ENCODE measurements at regions not wholly inside any gene's neighbourhood (a gene's known extent, or its start where the extent isn't known, plus 50 kb on each side); places are given as distances from the start of the nearest gene placed in this dataset.
"Not testable (repeated sequence)": the region's sequence is repeated elsewhere in the genome, so short reads cannot be mapped to it uniquely, and the experiment has no call there.

DNA sequence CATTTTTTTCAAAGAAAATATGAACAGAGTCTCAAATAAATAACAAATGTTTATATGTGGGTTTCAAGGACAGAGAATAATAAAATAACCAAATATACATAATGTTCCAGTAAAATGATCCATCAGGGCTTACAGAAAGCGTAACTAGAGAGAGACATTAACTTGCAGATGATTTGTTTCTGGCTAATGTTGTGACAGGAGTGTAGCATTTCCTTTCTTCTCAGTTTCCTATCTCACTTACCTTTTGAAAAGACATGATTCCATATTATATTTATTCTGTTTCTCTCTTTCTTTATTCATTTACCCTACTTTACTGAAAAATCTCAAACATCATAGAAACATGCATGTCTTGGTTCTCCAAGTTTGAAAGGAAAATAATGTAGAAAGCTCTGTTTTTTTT lies 451.3 kb upstream of the CDH9 start:
- no peak for DNase-seq

DNA sequence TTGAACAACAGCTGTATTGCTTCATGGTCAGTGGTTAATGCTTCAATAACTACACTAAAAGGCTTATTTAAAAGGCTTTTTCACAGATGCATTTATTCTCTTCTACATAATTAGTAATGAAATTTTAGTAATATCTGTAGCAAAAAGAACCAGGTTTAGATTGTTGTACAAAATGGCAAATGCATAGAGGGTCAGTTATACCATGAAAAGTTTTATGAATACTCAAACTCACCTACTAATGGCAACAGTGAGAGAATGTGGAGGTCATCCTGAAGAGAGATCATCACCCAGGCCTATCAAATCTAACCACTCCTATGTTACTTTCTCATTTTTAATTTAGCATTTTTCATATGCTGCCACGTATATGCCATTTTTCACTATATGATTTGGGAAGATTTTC lies 444.3 kb upstream of the CDH9 start:
- no peak for DNase-seq

DNA sequence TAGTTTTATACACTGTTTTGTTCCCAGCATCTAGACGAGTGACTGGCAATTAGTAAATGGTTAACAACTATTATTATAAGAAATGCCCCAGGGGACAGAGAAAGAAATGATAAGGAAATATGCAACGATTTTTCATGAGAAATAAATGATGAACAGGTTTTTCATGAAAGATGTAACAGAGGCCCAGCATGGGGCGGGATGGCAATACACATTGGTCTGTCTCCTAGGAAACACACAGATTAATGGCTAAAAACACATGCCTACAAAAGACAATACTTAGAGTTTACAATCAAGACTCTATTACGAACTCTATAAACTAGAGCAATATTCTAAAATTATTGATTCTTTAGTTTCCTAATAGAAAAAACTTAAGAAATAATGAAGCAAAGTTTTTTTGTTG lies 441.5 kb upstream of the CDH9 start:
- no peak for DNase-seq

DNA sequence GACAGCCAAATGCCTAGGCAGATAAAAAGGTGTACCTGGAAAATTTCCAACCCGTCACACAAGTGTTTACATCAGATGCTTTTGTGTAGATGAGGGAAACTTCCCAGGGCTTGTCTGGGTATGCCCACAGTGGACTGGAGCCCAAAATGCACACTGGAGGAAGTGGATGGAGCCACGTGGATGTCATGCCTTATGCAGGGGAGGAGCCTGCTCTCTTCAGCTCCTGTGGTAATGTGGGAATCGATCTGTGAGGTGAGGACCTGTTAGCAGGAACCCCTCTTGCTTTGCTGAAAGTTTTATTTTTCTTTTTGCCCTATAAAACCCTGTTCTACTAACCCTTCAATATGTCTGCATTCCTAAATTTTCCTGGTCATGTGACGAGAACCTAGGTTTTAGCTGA lies 439.2 kb upstream of the CDH9 start:
- DNase-seq, result no peak

DNA sequence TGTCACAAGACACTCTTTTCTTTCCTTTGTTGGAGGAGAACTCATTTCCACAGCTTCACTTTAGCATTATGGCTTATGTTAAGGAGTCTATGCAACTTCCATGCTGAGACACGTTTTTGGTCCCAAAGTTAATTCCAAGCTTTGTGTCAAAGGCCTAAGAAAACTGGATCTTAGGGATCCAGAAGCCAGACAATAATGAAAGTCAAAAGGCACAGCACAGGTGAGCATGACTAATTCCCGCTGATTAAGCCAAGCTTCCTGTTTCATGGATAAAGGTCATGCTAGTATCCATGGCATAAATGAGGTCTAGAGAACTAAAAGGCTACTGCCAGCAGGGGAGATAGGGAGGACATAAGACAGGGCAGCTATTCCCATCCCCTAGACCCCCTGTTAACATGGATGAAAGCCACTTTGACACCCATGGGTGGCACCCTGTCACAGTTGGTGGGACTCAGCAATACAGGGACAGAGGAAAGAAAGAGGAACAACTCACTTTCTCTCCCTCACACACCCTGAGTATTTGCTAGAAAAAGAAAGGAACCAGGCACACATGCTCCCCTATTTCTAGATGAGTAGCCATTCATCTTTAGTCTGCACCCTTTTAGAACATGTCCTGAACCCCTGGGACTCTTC lies 438.1 kb upstream of the CDH9 start:
- DNase-seq, result no peak

DNA sequence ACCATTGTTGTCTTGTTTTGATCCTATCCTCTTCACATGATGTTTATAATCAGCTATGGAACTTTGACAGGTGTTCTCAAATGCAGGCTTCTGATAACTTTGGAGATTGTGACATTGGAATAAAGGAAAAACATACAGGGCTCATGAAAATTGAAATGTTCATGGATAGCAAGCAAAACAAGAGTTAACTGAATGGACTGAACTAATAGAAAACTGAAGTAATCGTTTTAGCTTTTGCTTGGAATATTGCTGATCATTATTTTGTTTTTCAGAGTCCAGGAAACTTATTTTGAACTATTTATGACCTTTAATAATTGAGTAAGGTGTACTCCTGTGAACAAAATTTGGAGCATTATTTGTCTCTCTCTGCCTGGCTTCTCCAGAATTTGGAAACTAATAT lies 436.7 kb upstream of the CDH9 start:
- no peak for DNase-seq

DNA sequence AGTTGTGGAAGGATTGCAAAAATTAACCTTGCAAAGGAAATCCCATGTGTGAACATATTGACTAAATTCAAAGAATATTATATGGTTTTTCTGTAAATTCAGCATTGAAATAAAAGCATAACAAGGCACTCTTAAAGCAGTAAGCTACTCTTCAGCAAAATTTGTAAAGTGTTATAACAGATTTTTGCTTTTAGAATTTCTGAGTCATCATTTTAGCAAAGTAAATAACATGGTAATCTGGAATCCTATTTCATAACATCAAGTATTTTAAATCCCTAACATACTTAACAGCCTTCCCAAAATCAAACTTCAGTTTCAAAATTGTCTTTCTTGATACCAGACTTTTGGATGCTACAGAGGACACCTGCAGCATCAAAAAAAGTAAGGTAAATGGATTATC lies 436.0 kb upstream of the CDH9 start:
- no peak for DNase-seq

DNA sequence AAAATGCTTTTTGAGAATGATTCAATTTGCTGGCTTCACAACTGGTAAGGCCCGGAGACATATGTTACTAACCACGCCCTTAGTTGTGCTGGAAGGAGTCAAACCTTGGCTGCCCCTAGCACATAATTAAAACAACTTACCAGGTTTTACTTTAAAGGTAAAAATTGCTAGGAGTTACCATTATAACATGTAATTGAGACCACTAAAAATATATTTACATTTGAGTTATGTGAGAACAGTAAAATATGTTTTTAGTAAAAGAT lies 435.6 kb upstream of the CDH9 start:
- no peak for DNase-seq

DNA sequence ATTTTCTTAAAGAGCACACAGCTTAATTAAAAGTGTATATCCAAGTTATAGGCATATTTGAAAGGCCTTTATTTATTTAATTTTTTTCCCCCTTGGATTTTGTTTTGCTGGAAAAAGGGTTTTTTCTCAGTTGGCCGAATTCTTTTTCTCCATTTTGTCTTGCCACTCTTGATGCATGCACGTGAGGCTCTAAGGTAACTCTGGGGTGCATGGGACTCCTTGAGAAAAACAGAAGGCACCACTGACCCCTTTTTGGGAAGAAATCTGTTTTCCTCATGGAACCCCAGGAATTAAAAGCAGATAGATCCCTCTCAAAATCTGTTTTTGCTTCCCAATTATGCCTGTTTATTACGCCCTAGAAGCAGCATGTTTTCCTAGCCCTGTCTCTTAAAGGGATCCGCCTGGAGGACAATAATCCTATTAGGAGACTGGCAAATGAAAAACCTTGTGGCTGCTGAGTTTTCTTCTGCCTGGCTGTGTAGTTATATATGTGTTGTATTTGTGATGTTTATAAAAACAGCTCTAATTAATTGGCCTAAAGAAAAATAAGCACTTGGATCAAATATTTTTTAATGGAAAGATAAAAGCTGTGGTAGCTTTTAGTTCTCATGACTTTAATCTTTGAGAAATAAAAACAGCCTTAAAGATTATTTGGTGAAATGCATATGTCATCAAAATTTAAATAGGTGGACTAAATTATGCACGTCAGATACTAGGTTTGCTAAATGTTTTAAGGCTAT lies 435.1 kb upstream of the CDH9 start:
- no peak for DNase-seq

DNA sequence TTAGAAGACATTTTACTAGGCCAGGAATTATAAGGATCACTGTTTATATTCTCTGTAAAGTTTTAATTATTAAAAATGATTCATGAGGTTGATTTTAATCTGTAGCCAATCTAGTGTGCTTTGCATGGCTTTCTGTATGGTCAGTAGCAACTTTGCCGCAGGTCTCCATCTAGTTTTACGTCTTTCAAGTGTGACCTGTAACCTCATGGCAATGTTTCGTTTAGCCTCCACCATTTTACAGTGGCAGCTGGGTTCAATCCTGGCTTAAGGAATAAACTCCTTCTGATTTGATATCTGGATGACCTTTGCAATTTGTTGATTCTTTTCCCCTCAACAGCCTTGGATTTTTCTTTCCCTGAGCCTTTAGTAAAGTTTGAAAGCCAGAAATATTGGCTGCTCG lies 434.5 kb upstream of the CDH9 start:
- no peak for DNase-seq

DNA sequence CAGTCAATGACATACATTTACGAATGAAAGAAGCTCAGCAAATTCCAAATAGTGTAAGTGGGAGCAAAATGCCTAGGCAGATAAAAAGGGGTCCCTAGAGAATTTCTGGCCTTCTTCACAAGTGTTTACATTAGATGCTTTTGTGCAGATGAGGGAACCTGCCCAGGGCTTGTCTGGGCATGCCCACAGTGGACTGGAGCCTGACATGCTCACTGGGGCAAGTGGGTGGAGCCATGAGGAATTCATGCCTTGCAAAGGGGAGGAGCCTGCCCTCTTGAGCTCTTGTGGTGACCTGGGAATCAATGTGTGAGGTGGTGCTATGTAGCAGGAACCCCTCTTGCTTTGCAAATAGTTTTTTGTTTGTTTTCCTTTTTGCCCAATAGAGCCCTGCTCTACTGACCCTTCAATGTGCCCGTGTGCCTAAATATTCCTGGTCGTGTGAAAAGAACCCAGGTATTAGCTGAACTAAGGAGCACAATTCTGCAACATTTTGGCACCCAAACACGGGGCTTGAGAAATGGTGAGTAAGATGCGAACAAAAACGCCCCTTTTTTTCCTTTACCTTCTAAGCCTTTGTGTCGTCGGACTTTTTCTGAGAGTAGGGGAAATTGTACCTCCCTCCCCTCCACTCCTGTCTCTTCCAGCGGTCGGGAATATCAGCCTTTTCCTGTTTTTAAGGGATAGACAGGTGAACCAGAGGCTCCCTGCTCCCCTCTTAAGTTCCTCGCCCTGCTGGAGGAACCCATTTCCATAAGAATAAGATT lies 433.8 kb upstream of the CDH9 start:
- no peak for DNase-seq

DNA sequence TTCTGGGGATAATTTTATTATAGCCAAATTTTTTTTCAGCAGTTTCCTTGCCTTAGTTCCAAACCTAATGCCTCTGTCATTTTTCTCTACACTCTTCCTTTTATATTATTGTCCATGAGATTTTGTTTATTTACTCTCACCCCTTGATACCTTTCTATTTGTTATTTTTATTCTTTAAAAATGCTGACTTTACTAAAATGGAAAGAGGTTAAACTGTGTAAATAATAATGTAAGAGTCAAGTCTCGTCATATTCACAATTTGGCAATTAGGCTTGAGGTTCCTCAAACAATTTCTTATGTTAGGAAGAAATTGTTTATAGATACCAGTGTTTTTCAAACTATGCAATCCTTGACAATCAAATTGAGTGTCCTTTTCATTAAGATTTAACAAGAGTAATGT lies 428.6 kb upstream of the CDH9 start:
- DNase-seq, result no peak

DNA sequence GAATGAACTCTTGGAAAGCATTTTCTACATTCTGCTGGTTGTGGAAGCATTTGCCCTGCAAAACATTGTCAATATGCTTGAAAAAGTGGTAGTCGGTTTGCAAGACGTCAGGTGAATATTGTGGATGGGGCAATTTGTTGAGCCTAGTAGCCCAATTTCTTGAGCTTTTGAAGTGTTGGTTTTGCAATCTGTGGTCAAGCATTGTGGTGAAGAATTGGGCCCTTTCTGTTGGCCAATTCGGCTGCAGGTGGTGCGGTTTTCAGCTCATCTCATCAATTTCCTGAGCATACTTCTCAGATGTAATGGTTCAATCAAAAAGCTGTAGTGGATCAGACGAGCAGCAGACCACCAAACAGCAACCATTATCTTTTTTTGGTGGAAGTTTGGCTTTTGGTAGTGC lies 426.8 kb upstream of the CDH9 start:
- DNase-seq, result no peak

DNA sequence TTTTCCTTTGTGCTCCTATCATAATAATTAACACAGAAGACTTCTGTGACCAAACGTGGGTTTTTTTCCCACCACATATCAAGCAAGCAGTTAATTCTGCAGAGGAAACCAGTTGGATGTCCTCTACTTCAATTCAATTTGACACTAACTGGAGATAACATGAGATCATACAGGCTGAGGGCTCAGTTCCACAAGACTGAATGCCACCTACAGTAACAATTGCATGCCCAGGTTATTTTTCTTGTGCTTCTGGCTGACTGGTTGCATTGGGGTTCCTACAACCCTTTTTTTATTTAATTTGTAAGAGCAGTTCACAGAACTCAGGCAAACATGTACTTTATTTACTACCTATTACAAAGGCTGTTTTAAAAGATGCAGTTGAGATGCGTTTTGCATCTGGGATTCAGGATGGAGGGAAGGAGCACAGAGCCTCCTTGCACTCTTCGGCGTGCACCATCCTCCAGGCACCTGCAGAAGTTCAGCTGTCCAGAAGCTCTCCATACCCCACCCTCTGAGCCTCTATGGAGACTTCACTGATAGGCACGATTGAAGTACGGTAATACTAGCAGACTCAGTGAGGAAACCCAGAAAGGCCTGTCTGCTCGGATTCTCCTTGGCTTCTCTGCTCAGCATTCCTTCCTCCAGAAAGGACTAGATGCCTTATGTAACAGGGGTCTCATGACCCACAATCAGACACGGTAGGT lies 425.2 kb upstream of the CDH9 start:
- no peak for DNase-seq

DNA sequence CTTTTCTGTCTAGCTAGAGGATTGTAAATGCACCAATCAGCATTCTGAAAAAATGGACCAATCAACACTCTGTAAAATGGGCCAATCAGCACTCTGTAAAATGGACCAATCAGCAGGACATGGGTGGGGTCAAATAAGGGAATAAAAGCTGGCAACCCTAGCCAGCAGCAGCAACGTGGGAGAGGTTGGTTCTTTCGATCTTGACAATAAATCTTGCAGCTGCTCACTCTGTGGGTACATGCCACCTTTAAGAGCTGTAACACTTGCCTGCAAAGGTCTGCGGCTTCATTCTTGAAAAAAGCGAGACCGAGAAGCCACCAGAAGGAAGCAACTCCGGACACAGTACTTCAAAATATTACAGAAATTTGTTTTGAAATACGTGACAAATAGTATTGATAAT lies 424.6 kb upstream of the CDH9 start:
- DNase-seq, result no peak

DNA sequence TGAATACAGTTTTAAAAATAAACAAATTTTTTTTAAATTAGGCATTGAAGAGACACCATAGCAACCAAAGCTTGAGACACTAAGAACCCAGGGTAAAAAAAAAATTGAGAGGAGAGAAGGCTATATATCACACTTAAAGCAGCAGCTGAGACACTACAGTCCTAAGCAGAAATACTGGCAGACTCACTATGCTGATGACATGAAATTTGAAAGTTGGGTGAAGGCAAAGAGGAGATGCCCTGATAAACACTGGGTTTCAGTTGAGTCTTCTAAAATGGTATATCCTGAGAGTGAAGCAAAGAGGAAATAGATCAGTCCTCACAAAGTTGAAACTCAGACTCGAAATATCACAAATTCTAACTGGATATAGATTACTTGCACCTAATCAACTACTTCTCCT lies 419.9 kb upstream of the CDH9 start:
- DNase-seq, result no peak

DNA sequence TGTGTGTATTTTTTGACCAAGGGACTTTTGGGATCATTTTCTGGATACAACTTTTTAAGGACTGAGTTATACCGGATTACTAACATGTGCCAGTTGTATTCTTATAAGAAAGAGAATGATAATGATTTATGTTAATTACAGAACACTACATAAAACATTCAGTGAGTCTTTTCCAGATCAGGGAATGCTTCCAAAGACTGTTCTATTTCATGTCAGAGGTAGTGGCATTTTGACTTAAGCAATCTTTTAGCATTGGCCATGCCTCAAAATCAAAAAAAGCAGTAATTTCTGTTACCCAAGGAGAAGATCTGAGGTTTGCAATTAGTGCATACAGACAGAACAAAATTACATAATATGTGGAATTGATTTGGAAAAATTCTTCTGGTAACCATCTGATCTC lies 413.0 kb upstream of the CDH9 start:
- no peak for DNase-seq

DNA sequence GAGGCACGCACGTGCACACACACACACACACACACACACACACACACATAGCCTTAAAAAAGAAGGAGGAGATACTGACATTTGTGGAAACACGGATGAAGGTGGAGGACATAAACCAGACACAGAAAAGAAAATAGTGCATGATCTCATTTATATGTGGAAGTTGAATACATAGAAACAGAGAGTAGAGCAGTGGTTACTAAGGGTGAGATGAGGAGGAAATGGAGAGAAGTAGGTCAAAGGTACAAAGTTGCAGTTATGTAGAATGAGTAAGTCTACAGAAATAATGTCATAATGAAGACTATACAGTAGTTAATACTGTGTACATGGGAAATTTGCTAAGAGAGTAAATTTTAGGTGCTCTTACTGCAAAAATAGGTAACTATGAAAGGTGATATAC lies 412.2 kb upstream of the CDH9 start:
- no peak for DNase-seq

DNA sequence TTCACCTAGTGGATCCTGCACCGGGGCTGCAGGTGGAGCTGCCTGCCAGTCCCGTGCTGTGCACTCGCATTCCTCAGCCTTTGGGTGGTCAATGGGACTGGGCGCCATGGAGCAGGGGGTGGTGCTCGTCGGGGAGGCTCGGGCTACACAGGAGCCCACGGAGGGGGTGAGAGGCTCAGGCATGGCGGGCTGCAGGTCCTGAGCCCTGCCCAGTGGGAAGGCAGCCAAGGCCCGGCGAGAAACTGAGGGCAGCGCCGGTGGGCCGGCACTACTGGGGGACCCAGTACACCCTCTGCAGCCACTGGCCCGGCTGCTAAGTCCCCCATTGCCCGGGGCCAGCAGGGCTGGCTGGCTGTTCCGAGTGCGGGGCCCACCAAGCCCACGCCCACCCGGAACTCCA lies 401.0 kb upstream of the CDH9 start:
- not testable (repeated sequence) for DNase-seq

DNA sequence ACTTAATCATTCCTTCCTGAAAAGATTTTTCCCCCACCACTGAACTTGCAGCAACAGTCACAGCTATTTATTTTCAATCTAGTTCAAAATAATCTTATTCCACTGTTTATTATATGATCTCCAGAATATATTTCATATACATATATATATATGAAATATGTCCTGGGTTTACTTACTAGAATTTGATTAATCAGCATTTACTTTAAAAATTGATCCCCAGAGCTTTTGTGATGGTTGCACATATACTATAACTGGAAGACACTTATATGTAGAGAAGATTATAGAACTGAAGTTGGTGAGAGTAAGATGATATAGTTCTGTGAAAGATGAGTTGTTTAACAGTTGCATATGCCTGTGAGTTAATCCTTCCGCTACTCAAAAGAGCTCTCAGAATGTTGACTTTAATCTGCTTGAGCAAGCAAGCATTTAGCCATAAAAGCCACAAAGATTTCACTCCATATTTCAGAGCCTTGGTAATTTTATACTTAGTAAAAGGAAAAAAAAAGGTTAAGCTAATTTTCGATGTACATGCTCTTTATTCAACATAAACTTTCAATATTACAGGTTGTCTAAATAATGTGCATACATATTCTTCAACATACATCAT lies 399.3 kb upstream of the CDH9 start:
- DNase-seq, result no peak

DNA sequence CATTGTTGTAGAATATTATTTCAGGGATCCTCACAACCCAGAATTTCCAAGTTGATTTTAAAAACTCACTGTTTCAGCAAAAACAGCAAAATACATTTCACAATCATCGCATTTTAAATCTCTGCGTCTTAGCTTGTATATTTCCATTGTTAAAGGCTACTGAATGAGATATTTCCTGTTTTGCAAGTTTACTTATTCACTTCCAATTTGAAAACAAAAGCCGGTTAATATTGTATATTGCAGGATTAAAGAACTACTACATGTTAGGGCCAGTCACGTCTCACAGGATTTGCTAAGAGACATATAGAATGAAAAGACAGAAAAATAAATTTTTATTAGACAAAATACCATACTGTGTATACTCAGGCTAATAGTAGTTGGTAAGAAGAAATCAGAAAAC lies 395.9 kb upstream of the CDH9 start:
- DNase-seq, result no peak

DNA sequence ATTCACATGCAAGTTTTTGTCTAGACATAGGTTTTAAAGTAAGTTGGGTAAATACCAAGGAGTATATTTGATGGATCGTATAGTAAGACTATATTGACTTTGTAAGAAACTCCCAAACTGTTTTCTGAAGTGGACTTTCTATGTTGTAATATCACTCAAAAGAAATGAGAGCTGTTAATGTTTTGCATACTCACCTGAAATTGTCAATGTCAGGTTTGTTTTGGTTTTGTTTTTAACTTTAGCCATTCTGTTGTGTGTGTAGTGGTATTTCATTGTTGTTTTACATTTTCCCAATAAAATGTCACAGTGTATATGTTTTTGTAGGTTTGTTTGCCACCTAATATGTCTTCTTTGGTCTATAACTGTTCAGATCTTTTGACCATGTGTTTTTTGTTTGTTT lies 375.7 kb upstream of the CDH9 start:
- no peak for DNase-seq

DNA sequence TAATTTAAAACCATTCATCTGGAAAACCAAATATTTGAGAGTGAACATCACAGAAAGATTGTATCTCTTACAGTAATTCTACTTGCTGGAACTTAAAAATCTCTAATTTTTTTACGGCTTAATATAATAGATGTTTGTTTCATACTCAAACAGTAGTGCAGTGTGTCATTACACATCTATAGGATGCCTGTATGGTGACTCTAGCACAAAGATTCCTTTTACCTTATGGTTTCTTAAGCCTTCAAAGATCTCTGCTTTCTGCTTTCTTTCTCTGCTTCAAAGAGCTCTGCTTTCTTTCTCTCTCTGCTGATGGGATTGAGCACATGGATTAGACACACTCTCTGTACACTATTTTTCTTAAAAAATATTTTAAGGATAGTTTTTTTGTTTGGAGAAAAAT lies 374.0 kb upstream of the CDH9 start:
- no peak for DNase-seq

DNA sequence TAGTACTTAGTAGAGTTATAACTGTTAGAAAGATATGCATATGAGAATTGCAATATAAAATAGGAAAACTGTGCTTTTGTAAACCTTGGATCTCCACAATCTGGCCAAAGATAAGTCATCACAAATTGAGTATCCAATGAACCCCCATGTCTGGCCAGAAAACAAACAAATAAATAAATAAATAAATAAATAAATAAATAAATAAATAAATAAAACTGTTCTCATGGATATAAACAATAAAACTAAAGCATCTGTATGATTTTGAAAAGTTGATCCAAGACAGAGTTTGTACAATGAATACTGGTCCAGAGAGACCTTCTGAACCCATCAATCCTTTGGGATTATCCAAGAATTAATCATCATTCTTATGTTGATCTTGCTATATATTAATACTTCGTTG lies 367.6 kb upstream of the CDH9 start:
- no peak for DNase-seq

Data from NCI-H1092 (cell line).